ENCODE measurements at regions not wholly inside any gene's neighbourhood (a gene's known extent, or its start where the extent isn't known, plus 50 kb on each side); places are given as distances from the start of the nearest gene placed in this dataset.

GRCh38 chr4:16952462-16952871 is 54.0 kb upstream of the LDB2 start:
- TF ChIP-seq CTCF (IDR thresholded peaks at IDR 0.05) (no peak), POLR2A (IDR thresholded peaks at IDR 0.05) (no peak), POLR2AphosphoS5 (IDR thresholded peaks at IDR 0.05) (no peak)

Data from prostate gland (tissue), 2 donors.